ENCODE measurements at regions not wholly inside any gene's neighbourhood (a gene's known extent, or its start where the extent isn't known, plus 50 kb on each side); places are given as distances from the start of the nearest gene placed in this dataset.

DNA sequence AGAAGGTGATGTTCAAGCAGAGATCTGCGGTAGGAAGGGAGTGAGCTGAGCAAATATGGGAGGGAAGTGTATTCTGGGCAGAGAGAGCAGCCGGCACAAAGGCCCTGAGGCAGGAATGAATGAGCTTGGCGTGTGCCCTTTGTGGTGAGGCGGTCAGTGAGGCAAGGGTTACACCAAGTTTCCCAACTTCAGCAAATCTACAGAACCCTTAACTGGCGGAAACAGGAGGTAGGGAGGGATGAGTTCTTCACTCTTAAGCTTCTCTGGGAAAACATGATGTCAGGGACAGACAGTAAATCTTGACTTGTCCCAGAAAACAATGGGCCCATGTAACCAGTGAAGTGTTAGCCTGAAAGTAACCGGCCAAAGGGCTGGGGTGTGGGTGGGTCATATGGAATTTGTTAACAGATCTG, 97.1 kb upstream of the PTPN1 start:
- DNase-seq: no peak

DNA sequence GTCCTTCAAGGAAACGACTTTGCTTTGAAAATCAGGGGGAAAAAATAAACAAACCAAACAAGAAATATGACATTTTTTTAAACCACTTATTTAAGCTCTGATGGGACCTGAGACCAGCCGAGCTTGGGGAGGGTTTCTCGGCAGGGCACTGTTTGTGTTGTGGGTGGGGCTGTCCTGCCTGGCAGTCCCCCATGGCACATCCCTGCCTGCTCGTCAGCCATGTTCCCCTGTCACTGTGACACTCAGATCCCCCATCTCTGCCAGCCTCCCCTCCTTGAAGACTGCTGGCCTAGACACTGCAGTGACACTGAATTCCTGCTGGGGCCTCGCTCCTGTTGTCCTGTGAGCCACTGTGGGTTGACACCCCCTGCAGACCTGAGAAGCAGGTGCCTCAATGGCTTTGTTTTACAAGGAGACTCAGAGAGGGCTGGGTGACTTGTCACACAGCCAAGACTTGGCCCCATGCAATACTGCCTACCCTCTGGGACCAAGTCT, 95.1 kb upstream of the PTPN1 start:
- DNase-seq: no peak

DNA sequence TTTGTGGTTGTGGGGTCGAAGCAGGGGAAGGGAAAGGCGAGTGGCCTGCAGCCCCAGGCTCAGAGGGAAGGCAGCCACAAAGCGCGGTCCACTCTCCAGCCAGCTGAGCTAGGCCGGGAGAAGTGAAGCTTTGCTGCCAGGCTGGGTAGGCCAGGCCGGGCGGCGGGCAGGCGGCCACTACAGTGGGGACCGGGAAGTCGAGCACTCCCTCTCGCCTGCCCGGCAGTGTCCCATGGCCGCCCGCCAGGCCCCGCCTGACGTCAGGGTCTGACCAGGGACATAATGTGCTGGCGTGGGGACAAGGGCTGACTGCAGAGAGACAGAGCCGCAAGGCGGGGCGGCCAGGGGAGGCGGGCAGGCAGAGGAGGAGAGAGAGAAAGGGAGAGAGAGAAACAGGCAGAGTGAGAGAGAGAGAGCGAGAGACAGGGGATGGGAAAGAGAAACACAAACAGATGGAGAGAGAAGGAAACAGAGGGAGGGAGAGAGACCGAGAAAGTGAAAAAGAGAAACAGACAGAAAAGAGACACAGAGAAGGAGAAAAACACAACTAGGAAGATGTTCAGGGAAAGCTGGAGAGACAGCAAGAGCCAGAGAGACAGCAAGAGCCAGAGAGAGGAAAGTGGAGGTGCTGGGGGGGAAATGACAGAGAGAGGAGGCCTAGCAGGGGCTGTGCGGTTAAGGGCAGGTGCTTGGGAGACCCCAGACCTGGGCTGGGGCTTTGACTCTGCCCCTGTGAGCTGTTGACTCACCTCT, 94.5 kb upstream of the PTPN1 start:
- DNase-seq: peak; percentile 89

DNA sequence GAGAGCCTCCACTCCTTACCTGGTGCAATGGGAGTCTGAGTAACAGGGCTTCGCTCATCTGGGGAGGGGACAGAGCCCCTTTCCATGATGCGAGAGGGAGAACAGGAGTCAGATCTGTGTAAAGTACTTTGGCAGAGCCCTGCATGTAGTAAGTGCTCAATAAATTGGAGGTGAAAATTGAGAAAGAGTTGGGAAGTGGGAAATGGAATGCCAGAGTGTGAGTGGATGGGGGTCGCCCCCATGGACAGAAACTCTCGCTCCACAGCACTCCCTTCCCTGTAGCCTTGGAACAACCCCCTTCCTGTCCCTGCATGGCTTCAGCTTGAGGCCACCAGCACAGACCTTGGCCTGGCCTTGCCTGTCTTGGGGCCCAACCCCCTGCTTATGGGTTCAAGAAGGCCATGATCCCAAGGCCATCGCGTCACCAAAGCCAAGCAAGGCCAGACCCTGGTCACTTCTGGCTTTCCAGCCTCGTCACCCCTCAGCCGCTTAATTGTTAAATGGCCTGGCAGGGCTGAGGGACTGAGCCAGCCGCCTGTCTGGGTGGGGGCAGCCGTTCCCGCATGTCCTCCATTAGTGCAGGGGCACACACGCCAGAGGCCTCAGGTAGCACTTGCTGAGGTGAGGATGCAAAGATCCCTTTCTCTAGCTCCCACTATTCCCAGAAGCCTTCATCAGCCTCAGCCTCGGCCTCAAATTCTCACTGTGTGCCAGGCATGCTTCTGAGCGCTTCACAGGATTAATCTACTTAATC, 93.7 kb upstream of the PTPN1 start:
- no peak for DNase-seq

DNA sequence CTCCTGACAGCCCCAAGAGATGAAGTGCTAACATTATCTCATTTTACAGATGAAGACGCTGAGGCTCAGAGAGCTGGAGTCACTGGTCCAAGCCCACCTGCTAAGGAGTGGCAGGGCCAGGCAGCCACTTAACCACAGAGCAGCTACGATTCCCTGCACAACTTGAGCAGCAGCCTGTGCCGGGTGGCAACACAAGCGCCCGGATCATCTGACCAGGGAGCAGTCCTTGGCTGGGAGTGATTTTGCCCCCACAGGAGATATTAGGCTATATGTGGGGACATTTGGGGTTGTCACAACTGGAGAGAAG, 93.2 kb upstream of the PTPN1 start:
- no peak for DNase-seq

DNA sequence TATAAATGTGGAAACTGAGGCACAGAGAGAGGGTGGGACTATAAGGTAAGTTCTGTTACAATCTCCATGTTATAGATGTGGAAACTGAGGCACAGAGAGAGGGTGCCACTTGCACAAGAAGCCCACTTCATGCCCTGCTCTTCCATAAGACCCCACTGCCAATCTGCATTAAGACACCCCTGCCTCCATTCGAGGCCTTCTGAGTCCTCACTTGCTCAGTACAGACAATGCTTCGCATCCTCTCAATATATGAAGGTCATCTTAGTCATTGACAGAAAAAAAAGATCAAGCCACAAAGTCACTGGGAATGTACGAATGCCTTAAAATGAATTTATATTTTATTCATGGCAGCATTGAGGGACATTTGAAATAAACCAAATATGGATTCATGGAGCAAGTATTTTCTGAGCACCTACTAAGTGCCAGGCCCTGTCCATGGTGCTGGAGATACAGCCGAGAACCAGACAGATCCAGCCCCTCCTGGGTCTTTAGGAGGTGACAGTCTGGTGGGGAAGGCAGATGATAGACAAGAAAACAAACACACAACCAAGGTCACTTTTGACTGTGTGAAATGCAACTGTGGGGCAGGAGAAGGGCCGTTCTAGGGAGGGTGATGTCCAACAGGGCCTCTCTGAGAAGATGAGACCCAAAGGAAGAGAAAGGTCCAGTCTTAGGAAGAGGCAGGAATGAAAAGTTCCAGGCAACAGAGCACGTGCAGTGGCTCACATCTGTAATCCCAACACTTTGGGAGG, 92.5 kb upstream of the PTPN1 start:
- no peak for DNase-seq

DNA sequence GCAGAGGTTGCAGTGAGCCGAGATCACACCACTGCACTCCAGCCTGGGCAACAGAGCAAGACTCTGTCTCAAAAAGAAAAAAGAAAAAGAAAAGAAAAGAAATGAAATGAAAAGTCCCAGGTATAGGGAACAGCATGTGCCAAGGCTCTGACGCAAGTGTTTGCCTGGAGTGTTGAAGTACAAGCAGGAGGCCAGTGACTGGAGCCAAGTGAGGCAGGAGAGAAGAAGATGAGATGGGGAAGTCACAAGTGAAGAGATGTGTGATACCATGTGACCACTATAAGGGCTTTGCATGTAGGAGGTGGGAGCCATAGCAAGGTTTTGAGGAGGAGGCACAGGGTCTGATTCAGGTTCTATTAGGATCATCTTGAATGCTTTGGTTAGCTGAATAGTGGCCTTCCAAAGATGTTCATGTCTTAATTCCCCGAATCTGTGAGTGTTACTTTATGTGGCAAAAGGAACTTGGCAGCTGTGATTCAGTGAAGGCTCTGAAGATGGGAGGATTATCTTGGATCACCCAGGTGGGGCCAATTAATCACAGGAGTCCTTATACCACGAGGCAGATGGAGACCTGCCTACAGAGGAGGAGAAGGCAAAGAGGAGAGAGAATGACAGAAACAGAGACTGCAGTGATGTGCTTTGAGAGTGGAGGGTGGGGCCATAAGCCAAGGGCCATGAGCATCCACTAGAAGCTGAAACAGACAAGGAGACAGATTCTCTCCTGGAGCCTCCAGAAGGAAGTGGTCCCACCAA, 91.1 kb upstream of the PTPN1 start:
- no peak for DNase-seq

DNA sequence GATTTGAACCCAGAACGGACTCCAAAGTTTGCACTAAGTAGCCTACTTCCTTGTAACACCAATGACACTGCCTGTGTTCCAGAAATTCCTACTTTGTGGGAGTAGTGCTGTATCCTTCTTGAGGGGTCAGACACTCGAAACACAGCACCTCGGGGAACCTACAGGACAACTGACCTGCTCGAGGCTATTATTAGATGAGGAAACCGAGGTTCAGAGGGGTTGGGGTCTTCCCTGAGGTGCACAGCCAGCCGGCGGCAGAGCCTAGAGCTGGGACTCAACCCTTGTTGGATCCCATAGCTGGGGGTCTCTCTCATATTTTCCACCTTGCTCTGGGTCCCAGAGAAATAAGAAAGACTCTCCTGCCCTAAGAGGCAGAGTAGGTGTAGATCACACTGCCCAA, 89.8 kb upstream of the PTPN1 start:
- no peak for DNase-seq

DNA sequence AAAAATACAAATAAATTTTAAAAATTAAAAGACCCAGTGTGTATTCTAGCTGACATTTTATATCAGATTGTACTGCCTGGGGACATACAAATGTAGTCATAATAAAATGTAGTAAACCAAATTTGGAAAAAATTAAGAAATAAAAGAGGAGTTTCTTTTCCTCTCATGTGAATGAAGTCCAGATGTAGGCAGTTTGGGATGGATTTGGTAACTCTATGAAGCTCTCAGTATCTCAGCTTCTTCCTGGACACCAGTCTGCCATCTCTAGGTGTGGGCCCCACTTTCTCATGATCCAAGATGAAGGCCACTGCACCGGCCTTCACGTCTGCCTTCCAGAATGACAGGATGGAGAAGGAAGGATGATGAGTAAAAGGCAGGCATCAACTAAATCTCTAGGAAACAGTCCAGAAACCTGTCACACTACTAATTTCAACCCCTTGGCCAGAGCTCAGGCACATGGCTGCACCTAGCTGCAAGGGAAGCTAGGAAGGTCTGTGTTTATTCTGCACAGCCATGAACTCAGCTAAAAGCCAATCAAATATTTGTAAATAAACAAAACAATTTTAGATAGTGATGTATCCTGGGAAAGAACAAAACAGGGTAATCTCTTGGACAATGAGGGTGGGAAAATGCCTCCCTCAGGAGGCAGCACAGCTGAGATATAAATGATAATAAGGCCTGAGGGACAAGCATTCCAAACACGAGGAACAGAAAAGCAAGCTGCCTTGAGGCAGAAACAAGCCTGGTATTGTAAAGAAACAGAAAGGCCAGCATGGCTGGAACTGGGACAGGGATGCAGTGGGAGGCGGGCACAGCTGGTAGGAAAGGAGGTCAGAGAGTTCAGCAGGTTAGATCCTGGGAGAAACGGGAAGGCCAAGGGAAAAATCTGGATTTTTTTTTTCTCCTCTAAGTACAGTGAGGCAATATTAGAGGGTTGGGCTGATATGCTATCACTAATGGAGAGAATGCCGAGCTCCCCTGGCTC, 88.5 kb upstream of the PTPN1 start:
- DNase-seq: no peak

DNA sequence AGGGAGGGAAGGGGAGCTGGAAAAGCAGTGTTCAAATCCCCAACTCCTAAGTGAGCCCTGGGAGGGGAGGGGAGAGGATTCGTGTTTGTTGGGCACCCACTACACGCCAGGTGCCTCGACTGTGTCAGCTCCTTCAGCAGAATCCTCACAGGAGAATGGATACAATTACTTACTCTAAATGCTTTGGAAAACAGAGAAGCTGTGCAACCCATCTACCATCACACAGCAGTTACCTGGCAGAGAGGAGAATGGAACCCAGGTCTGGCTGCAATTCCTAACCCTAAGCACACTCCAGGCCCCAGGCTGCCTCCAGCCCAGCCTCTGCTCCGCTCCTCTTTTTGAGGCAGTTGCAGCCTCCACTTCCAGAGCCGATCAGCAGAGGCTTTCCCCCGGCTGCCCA, 86.4 kb upstream of the PTPN1 start:
- DNase-seq: no peak

DNA sequence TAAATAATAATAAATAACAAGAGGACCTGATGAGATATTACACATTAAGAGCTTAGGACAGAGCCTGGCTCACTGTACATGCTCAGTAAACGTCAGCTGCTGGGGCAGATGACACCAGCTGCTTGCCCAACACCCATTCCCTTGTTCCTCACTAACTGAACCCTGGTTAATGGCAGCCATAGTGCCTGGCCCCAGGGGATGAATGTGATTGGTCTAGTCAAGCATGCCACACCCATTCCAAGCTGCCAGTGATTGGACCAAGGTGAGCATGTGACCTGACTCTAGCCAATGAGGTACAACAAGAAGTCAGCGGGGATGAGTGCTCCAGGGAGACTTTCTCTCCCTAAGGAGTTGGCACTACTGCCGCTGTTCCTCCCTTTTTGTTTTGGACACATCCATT, 85.1 kb upstream of the PTPN1 start:
- DNase-seq: no peak

DNA sequence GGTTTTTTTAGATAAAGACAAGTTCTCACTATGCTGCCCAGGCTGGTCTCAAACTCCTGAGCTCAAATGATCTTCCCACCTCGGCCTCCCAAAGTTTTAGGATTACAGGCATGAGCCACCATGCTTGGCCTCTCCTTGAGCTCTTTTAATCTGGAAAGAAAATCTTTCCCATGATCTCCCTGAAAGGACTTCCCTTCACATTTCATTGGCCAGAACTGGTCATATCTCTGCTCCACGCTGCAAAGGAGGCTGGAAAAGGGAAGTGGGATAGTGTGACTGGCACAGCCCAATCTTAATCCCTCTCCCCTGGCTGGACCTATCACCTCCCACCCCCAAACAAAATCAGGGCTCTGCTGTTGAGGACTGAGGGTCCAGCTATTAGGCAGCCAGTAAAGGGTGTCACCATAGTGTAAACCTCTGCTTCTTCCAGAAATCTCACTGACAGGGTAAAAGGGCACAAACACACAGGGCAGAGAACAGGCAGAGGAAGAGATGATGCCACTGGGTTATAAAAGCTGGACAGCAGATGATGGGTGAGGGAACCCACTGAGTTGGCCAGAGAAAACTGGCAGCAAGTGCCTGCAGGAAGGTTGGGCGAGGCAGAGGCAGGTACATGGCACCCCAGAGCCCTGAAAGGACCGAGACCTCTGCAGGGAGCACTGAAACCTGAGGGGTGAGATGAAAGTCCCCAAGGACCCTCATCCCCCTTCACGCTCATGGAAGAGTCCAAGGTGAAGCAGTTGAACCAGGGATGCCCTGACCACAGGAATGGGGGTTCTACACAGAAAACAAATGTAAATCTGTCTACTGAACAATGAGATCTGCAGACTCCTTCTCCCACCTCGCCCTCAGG, 83.1 kb upstream of the PTPN1 start:
- no peak for DNase-seq

DNA sequence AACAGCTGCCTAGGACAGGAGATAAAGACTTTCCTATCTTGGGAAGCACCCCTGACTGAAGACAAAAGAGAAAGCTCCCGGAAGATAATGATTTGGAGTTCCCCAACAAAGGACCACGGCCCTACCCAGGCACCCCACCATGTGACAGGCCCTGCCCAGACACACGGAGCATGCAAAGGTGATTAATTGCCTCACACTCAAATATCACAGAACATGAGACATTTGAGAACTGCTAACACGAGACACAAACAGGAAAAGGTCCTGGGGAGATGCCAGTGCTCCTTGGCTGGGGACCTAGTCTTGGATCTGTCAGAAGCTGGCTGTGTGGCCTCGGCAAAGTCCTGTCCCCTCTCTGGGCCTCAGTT, 82.5 kb upstream of the PTPN1 start:
- no peak for DNase-seq

DNA sequence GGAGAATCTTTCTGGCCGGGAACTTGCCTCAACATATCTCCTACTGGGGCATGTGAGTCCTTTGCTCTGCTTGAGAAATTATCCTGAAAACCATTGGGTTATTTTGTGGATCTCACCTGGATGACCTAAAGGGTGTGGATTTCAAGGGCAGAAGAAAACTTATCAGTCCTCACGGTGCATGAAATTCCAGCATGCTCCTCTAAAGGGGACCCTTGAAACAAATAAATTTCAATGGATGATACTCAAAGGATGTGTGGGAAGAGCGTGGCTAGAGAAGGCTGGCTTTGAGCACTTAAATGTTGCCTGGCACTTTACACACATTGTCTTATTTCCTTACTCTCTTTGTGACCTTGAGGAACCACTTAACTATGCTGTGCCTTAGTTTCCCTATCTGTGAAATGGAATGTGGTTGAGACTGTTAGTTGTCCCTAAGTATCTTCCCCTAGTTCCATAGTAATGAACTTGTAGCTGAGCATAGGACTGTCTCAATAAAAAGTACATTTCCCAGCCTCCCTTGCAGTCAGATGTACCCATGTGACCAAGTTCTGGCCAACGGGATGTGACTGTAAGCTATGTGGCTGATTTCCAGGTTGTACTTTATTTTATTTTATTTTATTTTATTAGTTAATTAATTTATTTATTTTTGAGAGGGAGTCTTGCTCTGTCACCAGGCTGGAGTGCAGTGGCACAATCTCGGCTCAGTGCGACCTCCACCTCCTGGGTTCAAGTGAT, 81.9 kb upstream of the PTPN1 start:
- DNase-seq: no peak

DNA sequence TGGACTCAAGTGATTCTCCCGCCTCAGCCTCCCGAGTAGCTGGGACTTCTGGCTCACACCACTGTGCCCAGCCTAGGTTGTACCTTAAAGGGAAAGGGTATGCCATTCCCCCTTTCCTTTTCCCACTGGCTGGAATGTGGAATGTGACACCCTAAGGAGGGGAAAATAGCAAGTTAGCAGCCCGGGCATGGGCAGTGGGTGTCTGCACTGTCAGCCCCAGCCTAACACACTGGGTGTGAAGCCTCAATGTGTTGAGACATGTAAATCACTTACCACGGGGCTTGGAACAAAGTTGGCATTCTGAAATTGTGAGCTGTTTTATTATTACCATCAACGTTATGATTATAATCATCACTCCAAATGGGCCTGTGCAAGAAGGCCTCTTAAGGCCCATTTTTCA, 80.8 kb upstream of the PTPN1 start:
- no peak for DNase-seq

DNA sequence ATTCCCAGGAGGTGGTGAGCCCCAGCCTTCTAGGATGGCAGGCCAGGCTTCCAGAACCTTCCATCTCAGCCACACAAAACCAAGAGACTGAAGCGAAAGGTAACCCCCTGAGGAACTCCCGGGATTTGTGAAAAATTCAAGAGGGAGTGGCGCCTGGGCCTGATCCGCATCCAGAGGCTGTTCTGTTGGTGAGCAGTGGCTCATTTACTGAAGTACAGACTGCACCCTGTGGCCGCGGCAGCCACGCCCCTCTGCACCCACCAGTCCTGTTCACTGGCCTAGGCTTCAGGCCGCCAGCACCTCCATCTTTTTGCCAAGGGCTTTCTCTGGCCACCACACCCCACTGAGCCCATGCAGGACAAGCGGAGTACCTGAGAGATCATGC, 79.1 kb upstream of the PTPN1 start:
- no peak for DNase-seq

DNA sequence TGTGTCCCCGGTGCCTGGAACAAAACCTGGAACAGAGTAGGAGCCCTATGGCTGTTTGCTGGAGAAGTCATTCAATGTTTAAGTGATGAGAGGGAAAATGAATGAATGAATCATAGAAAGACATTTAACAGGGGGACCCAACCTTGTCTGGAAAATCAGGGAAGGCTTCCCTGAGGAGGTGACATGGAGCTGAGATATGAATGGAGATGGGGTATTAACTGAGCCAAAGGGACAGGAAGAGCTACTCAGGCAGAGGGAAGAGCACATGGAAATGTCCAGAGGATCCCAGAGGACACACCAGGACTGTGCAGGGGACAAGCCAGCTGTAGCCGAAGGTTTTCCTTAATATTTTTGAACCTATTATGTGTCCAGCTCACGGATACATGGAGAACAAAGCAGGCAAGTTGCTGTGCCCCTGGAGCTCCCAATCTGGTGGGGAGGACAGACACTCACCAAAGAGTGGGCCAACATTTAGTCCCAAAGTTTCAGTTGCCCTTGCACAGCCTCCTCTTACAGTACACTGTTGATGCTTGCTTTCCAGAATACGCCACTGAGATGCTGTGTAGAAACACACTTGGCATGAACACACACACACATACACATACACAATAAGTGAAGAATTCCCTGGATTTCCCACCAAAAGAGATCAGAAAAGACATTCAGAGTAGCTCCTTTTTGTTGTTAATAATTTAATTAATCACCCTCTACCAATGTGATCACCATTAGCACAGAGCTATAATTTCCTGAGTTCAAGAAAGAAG, 77.0 kb upstream of the PTPN1 start:
- DNase-seq: no peak

DNA sequence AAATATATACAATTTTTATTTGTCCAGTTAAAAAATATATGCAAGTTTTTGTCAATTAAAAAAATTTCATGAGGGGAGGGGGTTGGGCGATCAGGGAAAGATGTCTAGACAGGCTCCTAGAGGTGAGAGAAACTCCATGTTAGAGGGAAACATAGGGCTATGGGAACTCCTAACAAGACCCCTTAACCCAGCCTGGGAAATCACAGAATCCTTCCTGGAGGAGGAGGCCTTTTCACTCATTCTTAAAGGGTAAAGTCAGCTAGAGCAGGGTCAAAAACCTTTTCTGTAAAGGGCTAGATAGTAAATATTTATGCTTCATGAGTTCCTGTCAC, 75.9 kb upstream of the PTPN1 start:
- no peak for DNase-seq

DNA sequence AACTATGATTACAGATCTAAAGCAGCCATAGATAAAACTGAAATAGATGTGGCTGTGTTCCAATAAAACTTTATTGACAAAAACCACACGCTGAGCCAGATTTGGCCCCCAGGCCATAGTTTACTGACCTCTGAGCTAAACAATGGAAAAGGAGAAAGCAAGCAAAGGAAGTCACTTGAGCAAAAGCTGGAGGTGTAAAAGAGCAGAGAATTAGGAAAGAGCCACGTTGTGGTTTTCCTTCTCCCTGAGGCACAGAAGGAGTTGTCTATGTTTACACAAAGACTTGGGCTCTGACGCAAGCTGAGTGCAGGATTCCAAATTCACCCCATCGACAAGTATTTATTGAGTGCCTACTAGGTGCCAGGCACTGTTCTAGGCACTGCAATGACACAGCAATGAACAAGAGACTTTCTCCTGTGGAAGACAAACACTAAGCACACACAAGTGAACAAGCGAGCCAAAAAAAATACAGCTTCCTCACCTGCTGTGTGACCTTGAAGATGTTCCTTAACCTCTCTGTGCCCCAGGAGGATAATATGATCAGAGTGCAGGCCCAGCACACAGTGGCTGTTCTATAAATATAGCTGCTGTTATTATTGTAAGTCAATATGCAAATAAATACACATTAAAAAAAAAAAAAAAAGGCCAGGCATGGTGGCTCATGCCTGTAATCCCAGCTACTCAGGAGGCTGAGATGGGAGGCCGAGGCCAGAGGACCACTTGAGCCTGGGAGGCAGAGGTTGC, 75.4 kb upstream of the PTPN1 start:
- no peak for DNase-seq

All from cortex of kidney (tissue), 1 donor.